Lower leg skin (tissue), 3 donors: ENCODE measurements at regions not wholly inside any gene's neighbourhood (a gene's known extent, or its start where the extent isn't known, plus 50 kb on each side); places are given as distances from the start of the nearest gene placed in this dataset.

Experiments
- CTCF ChIP-seq, 3 donors: fragments of 450-650 bp; IDR thresholded peaks; one replicate each; pipeline ENCODE4 v1.5.1; 2016; ENCODE audit warnings: antibody characterized with exemption in 3 of 3, mild to moderate bottlenecking in 3 of 3, moderate library complexity in 2 of 3
- POLR2A ChIP-seq, 2 donors: fragments of 450-650 bp; IDR thresholded peaks; one replicate each; pipeline ENCODE4 v1.6.1; 2016 to 2017; ENCODE audit warnings: antibody characterized with exemption in 2 of 2, mild to moderate bottlenecking in 1 of 2, moderate library complexity in 1 of 2

GRCh38 chr14:105767315-105767714, 240.9 kb downstream of the TMEM121 start:
- TF ChIP-seq CTCF (IDR thresholded peaks at IDR 0.05): no peak
- TF ChIP-seq POLR2A (IDR thresholded peaks at IDR 0.05): no peak
